H9 (cell line): ENCODE measurements at regions not wholly inside any gene's neighbourhood (a gene's known extent, or its start where the extent isn't known, plus 50 kb on each side); places are given as distances from the start of the nearest gene placed in this dataset.

ENCODE experiments used
- DNase-seq: peaks from one replicate; pipeline ENCODE4 v3.0.0-alpha.2; 2017
- H2AFZ ChIP-seq: one replicate; pipeline ENCODE4 v1.6.1; 2013; ENCODE audit warnings: mild to moderate bottlenecking, low read length, control low read depth, moderate library complexity
- H2AK5ac ChIP-seq: 2 replicates; pipeline ENCODE4 v1.6.1; 2013; ENCODE audit warnings: low read length, control low read depth, mixed read lengths; ENCODE audit not compliant: insufficient read length
- H2BK120ac ChIP-seq: one replicate; pipeline ENCODE4 v1.6.1; 2013; ENCODE audit warnings: low read depth, mild to moderate bottlenecking, low read length, control low read depth, inconsistent platforms; ENCODE audit not compliant: poor library complexity, severe bottlenecking
- H2BK12ac ChIP-seq: 2 replicates; pipeline ENCODE4 v1.6.1; 2013; ENCODE audit warnings: low read length, control low read depth, mixed read lengths, low read depth; ENCODE audit not compliant: insufficient read length
- H2BK15ac ChIP-seq: 2 replicates; pipeline ENCODE4 v1.6.1; 2013; ENCODE audit warnings: low read depth, low read length, control low read depth
- H2BK20ac ChIP-seq: one replicate; pipeline ENCODE4 v1.6.1; 2013; ENCODE audit warnings: low read depth, mild to moderate bottlenecking, low read length, control low read depth, inconsistent platforms; ENCODE audit not compliant: poor library complexity, severe bottlenecking
- H2BK5ac ChIP-seq: 2 replicates; pipeline ENCODE4 v1.6.1; 2013; ENCODE audit warnings: low read length, control low read depth, mixed read lengths; ENCODE audit not compliant: insufficient read length
- H3K14ac ChIP-seq: 2 replicates; pipeline ENCODE4 v1.6.1; 2013; ENCODE audit warnings: low read length, control low read depth; ENCODE audit not compliant: insufficient read depth
- H3K18ac ChIP-seq: 2 replicates; pipeline ENCODE4 v1.6.1; 2013; ENCODE audit warnings: low read depth, mild to moderate bottlenecking, mixed read lengths, low read length, control low read depth; ENCODE audit not compliant: insufficient read length
- H3K23ac ChIP-seq: 2 replicates; pipeline ENCODE4 v1.6.1; 2013; ENCODE audit warnings: low read length, control low read depth, mixed read lengths, low read depth; ENCODE audit not compliant: insufficient read length
- H3K23me2 ChIP-seq: 2 replicates; pipeline ENCODE4 v1.6.1; 2013; ENCODE audit warnings: low read depth, mild to moderate bottlenecking, mixed read lengths, low read length, control low read depth; ENCODE audit not compliant: insufficient read length, poor library complexity, severe bottlenecking
- H3K27ac ChIP-seq: 2 replicates; pipeline ENCODE4 v1.5.1; 2013; ENCODE audit warnings: low read length, control low read depth, mixed read lengths, low read depth; ENCODE audit not compliant: insufficient read length
- H3K27me3 ChIP-seq: 2 replicates; pipeline ENCODE4 v1.6.1; 2013; ENCODE audit warnings: low read length, control low read depth, inconsistent platforms; ENCODE audit not compliant: insufficient read depth
- H3K4ac ChIP-seq: 2 replicates; pipeline ENCODE4 v1.6.1; 2013; ENCODE audit warnings: low read depth, mild to moderate bottlenecking, control low read depth, inconsistent platforms, low read length, moderate library complexity
- H3K4me1 ChIP-seq: 2 replicates; pipeline ENCODE4 v1.6.1; 2013; ENCODE audit warnings: low read length, control low read depth, inconsistent platforms; ENCODE audit not compliant: insufficient read depth
- H3K4me2 ChIP-seq: 2 replicates; pipeline ENCODE4 v1.6.1; 2013; ENCODE audit warnings: low read length, control low read depth, mixed read lengths; ENCODE audit not compliant: insufficient read length, insufficient read depth
- H3K56ac ChIP-seq: 2 replicates; pipeline ENCODE4 v1.6.1; 2013; ENCODE audit warnings: low read depth, mild to moderate bottlenecking, mixed read lengths, low read length, control low read depth; ENCODE audit not compliant: insufficient read length
- H3K79me1 ChIP-seq: 2 replicates; pipeline ENCODE4 v1.6.1; 2013; ENCODE audit warnings: low read depth, mild to moderate bottlenecking, moderate library complexity, low read length, control low read depth, inconsistent platforms; ENCODE audit not compliant: insufficient read depth, poor library complexity, severe bottlenecking
- H3K79me2 ChIP-seq: 2 replicates; pipeline ENCODE4 v1.6.1; 2013; ENCODE audit warnings: low read length, control low read depth, inconsistent platforms; ENCODE audit not compliant: insufficient read depth
- H3K9ac ChIP-seq: 2 replicates; pipeline ENCODE4 v1.6.1; 2013; ENCODE audit warnings: low read length, control low read depth, mixed read lengths; ENCODE audit not compliant: insufficient read length; ENCODE audit errors: extremely low read depth
- H3K9me3 ChIP-seq: one replicate; pipeline ENCODE4 v1.6.1; 2013; ENCODE audit warnings: low read depth, low read length, inconsistent platforms; ENCODE audit not compliant: control insufficient read depth
- H3T11ph ChIP-seq: one replicate; pipeline ENCODE4 v1.6.1; 2013; ENCODE audit warnings: mild to moderate bottlenecking, low read length, control low read depth, inconsistent platforms
- H4K20me1 ChIP-seq: one replicate; pipeline ENCODE4 v1.6.1; 2013; ENCODE audit not compliant: control insufficient read depth, insufficient read length, insufficient read depth
- H4K5ac ChIP-seq: 2 replicates; pipeline ENCODE4 v1.6.1; 2013; ENCODE audit warnings: low read depth, mild to moderate bottlenecking, mixed read lengths, low read length, control low read depth; ENCODE audit not compliant: insufficient read length
- H4K8ac ChIP-seq: replicated peaks from 2 replicates; pipeline ENCODE4 v1.6.1; 2013; ENCODE audit warnings: low read length, control low read depth, mixed read lengths, low read depth; ENCODE audit not compliant: insufficient read length
- H4K91ac ChIP-seq: 2 replicates; pipeline ENCODE4 v1.6.1; 2013; ENCODE audit warnings: low read depth, mild to moderate bottlenecking, moderate library complexity, mixed read lengths, low read length, control low read depth; ENCODE audit not compliant: insufficient read length
- H3K27ac Mint-ChIP-seq, 3 experiments: 2 replicates in 2 of 3; 3 replicates in 1 of 3; pipeline ENCODE4 v1.8.0; 2020 to 2021; ENCODE audit warnings: mixed read lengths in 3 of 3, mild to moderate bottlenecking in 1 of 3, moderate library complexity in 1 of 3
- H3K27me3 Mint-ChIP-seq: 2 replicates; pipeline ENCODE4 v1.8.0; 2021; ENCODE audit warnings: low read depth, mild to moderate bottlenecking, moderate library complexity, mixed read lengths
- H3K36me3 Mint-ChIP-seq, 3 experiments: 2 replicates in 2 of 3; 3 replicates in 1 of 3; pipeline ENCODE4 v1.8.0; 2020 to 2021; ENCODE audit warnings: low read depth in 3 of 3, mixed read lengths in 3 of 3; ENCODE audit not compliant: insufficient read depth in 1 of 3
- H3K4me1 Mint-ChIP-seq, 2 experiments: 2 replicates each; pipeline ENCODE4 v1.8.0; 2020; ENCODE audit warnings: mixed read lengths in 2 of 2
- H3K4me3 Mint-ChIP-seq, 2 experiments: 2 replicates in 1 of 2; 3 replicates in 1 of 2; pipeline ENCODE4 v1.8.0; 2020 to 2021; ENCODE audit warnings: mild to moderate bottlenecking in 2 of 2, mixed read lengths in 2 of 2, moderate library complexity in 1 of 2
- H3K9me3 Mint-ChIP-seq, 2 experiments: 2 replicates in 1 of 2; 3 replicates in 1 of 2; pipeline ENCODE4 v1.8.0; 2020; ENCODE audit warnings: mild to moderate bottlenecking in 2 of 2, mixed read lengths in 2 of 2, moderate library complexity in 1 of 2
- CTCF ChIP-seq: fragments of 200-600 bp; sonication (generic); conservative IDR thresholded peaks from 3 replicates; pipeline ENCODE4 v1.8.0; 2021; ENCODE audit warnings: antibody characterized with exemption, mild to moderate bottlenecking
- WGBS: extraction: QIAGEN DNeasy Blood & Tissue Kit; methylation state at CpG from one replicate; pipeline ENCODE4 v1.1.7; 2013; ENCODE audit warnings: missing lambda C conversion rate, low lambda C conversion rate, mixed read lengths; ENCODE audit not compliant: insufficient read length; ENCODE audit errors: extremely low coverage; 5-methylcytosine and 5-hydroxymethylcytosine counted together

DNA sequence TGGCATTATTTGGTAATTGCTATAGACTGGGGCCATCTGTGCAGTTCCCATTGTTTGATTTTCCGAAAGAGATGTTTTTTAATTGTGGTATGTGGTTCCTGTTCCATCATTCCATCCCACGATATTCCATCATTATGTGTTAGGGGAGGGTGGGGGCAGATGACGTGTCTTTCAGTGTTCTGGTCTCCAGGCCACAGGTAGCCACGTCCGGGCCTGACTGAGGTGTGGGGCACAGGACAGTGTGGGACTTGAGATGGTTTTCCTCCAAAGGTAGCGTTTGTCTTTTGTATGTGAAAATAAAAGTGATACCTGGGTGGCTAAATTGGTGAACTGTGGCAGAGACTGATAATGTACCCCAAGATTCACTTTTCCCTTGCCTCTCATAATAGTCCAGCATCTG, 192.2 kb upstream of the HAAO start:
- Histone ChIP-seq H2BK20ac (no peak overlapping the region), H3K23ac (no peak overlapping the region), H3K4me2 (no peak overlapping the region), H2BK120ac (no peak overlapping the region), H3K56ac (no peak overlapping the region), H3K4me1 (no peaks in the 10 kb centered on the region), H4K91ac (no peak overlapping the region), H2AK5ac (no peak overlapping the region), H3K9me3 (no peaks in the 10 kb centered on the region), H3K79me1 (no peaks in the 10 kb centered on the region), H4K8ac (no peak overlapping the region), H2AFZ (no peak overlapping the region), H3K27me3 (no peaks in the 10 kb centered on the region), H3K14ac (no peak overlapping the region), H3K4ac (no peak overlapping the region), H3K18ac (no peak overlapping the region), H4K5ac (no peak overlapping the region), H4K20me1 (no peaks in the 10 kb centered on the region), H2BK5ac (no peak overlapping the region), H2BK12ac (no peak overlapping the region), H2BK15ac (no peak overlapping the region), H3K9ac (no peak overlapping the region), H3K23me2 (no peaks in the 10 kb centered on the region), H3T11ph (no peak overlapping the region), H3K79me2 (no peaks in the 10 kb centered on the region), H3K27ac (no peak overlapping the region)
- H3K27me3 Mint-ChIP-seq, result no peaks in the 10 kb centered on the region; the same call in none of the 2 replicates
- peaks cover 1 to 10% (median 2%) of the 10 kb centered on the region in 3 experiments; a peak in 5 of 7 replicates for H3K36me3 Mint-ChIP-seq
- peaks cover 14 to 20% of the 10 kb centered on the region in 2 experiments for H3K4me1 Mint-ChIP-seq
- no peak overlapping the region for H3K4me3 Mint-ChIP-seq
- peaks cover 2 to 3% of the 10 kb centered on the region in 2 experiments; a peak in 2 of 5 replicates for H3K9me3 Mint-ChIP-seq
- WGBS, result no CpG with 5 or more reads among the region's 6 CpGs
- DNase-seq, result no peak
- TF ChIP-seq CTCF, result no peak
- no peak overlapping the region for H3K27ac Mint-ChIP-seq
